Dedifferentiated amniotic fluid mesenchymal stem cell (primary cell): ENCODE measurements at regions not wholly inside any gene's neighbourhood (a gene's known extent, or its start where the extent isn't known, plus 50 kb on each side); places are given as distances from the start of the nearest gene placed in this dataset.

Experiments used
- DNase-seq: peaks from one replicate; pipeline ENCODE4 v3.0.0-alpha.2; 2016; ENCODE audit errors: extremely low spot score

DNA sequence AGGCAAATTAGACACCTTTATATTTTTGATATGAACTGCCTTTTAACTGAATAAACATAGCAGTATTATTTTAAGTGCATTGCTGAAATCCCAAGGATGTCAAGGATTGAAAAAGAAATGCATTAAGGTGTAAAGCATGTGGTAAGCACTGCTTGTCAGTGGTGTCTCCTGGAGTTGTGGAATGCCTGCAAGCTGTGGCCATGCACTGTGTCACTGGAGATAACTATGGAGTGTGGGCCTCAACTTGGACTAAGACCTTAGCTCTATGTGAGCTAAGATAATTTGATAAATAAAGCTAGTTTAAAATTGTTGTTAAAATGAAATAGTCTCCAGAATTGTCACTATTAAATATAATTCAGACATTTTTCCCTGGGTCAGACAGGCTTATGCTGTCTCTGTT, 156.6 kb upstream of the OPRM1 start:
- no peak for DNase-seq

DNA sequence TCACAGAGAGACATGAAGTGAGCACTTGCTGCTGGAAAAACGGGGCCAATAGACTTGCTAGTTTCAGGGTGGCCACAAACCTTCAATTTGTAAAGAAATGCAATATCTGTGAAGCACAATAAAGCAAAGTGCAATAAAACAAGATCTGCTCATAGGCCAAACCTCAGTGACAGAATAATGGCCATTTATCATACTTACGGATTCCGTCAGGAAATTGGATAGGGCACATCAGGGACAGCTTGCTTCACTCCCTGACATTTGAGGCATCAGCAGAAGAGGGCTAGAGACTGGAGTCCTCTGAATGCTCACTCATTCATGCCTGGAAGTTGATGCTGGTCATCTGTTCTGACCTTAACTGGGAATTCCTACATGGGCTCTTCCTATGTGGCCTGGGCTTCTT, 165.5 kb upstream of the OPRM1 start:
- DNase-seq = no peak

DNA sequence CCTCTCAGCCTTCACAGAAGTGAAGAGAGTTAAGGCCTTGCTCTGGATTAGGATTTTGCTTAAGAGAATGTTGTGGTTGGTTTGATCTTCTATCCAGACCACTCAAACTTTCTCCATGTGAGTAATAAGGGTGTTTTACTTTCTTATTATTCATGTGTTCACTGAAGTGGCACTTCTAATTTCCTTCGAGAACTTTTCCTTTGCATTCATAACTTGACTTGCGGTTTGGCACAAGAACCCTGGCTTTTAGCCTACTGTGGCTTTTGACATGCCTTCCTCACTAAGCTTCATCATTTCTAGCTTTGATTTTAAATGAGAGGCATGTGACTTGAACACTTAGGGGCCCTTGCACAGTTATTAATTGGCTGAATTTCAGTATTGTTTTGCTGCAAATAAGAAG, 166.1 kb upstream of the OPRM1 start:
- no peak for DNase-seq

DNA sequence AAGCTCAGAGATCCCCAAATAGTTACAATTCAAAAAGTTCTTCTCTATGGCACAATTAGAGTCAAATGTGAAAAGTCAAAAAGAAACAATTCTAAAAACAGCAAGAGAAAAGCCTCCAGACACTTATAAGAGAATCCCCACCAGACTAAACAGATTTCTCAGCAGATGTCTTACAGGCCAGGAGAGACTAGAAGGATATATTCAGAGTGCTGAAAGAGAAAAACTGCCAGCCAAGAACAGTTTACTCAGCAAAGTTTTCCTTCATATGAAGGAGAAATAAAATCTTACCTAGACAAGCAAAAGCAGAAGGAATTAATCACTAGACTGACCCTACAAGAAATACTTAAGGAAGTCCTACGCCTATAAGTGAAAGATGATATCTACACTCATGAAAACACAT, 176.1 kb upstream of the OPRM1 start:
- DNase-seq = no peak

DNA sequence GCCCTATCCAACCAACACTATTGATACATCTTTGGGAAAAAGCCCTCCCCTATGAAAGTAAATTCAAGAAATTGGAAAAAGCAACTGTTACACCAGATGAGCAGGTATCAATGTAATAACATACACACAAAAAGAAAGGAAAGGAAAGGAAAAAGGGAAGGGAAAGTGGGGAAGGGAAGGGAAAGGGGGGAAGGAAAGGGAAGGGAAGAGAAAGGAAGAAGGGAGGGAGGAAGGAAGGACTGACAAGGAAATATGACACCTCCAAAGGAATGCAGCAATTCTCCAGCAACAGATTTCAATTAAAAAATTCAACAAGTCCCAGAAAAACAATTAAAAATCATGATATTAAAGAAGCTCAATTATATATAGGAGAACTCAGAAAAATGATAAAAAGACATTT, 176.9 kb upstream of the OPRM1 start:
- DNase-seq = no peak

DNA sequence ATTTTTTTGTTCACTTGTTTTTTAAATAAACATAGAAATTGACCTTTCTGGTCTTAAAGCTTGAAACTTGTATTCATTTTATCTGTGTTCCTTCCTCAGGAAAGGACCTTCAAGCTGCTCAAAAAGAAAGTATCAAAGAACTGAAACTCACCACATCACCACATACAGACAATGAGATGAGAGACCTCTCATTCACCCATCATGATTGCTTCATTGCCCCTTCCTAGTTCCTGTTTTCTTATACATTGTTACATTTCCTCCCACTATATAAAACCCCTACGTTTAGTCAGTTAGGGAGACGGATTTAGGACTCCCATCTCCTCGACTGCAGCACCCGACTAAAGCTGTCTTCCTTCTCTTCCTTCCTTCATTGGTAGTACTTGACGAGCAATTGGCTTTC, 180.5 kb upstream of the OPRM1 start:
- DNase-seq = no peak

DNA sequence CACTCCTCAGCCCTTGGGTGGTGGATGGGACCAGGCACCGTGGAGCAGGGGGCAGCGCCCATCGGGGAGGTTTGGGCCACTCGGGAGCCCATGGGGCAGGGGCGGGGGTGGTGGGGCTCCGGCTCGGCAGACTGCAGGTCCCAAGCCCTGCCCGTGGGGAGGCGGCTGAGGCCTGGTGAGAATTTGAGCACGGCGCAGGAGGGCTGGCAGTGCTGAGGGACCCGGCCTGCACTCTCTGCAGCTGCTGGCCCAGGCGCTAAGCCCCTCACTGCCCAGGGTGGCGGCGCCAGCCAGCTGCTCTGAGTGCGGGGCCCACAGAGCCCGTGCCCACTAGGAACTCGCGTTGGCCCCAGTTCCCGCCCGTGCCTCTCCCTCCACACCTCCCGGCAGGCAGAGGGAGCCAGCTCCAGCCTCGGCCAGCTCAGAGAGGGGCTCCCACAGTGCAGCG, 182.1 kb upstream of the OPRM1 start:
- no peak for DNase-seq

DNA sequence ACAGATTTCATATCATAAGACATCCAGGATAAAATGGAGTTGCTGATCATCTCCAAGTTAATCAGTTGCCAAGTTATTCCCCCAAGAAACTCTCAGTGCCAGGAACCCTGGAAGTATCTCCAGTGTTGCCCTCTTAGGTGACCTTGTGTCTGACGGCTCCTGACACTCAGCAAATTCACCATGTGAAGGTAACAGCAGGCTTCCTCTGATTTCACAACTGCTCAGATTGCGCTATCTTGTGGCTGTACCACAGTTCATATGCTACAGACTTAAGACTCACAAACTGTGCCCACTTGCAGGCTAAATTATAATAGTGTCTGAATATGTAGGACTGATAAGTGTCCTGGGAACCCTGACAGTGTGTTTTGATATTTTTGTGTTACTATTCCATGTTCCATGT, 186.6 kb upstream of the OPRM1 start:
- no peak for DNase-seq

DNA sequence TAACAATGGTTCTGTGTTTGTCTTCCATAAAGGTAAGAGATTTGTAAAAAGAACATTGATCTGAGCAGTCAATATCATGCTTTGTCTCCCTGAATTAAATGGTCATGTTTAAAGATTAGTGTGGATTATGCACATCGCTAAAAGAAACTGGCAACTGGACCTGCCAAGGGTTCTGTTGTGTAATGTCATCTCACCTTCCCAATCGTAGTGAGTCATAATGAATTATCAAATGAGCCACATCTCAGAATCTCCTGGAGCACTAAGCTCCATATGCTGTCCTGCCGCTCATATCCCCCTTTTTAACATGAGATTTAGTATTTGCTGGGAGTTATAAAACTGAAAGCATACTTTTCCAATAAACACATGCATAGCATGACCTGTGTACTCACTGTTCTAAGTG, 187.0 kb upstream of the OPRM1 start:
- no peak for DNase-seq

DNA sequence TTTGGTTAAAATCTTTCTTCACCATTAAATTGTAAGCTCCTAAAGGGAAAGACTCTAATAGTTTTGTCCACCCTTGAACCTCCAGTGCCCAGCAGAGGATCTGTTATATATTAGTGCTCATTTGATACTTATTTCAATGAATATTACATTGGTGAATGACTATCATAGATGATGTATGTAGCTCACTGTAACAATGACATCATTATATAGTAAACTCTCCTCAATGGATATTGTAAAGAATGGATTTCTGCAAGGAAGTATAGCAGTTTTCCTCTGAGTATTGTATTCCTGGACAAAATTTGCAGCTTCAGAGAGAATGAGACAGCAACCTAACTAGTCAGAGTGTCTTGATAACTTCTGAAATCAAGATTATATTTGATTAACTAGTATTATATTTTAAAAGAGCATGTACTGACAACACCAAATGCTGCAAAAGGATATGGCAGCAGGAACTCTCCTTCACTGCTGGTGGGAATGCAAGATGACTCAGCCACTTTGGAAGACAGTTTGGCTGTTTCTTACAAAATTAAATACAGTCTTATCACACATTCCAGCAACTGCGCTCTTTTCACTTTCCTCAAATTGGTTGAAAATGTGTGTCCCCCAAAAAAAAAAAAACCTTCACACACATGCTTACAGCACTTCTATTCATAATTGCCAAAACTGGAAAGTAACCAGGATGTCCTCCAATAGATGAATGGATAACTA, 189.8 kb upstream of the OPRM1 start:
- DNase-seq = no peak

DNA sequence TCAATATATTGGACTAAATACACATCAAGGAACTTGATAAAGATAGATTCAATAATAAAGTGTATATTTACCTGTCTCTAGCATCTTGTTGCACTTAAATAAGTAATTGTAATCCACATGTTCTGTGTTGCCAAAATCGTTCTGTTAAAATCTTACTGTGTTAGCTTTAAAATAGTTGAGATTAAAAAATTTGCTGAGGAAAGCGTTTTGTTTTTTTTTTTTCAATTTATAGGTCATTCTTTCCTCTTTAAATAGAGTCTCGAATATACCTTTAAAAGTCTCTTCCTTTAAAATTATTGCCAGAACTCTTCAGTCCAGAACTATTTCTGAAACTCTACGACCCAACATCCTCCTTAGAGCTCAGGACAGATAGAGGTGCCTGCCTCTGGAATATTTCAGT, 195.6 kb upstream of the OPRM1 start:
- DNase-seq = no peak

DNA sequence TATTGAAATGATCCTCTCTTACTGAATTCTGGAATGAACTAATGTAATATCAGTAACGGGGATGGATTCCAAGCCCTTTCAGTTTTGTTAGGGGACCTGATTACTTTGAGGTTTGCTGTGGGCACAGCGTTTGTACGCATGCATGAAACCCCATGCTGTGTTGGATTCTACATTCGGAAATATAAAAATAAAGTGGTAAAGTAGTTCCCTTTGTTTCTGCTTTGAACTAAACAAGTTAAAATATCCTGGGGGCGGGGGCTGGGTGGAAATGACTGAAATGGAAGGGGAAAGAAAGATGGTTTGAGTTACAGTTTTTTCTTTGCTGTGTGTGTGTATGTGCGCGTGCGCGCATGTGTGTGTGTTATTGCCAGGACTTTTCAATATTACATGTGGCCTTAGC, 196.5 kb upstream of the OPRM1 start:
- no peak for DNase-seq

DNA sequence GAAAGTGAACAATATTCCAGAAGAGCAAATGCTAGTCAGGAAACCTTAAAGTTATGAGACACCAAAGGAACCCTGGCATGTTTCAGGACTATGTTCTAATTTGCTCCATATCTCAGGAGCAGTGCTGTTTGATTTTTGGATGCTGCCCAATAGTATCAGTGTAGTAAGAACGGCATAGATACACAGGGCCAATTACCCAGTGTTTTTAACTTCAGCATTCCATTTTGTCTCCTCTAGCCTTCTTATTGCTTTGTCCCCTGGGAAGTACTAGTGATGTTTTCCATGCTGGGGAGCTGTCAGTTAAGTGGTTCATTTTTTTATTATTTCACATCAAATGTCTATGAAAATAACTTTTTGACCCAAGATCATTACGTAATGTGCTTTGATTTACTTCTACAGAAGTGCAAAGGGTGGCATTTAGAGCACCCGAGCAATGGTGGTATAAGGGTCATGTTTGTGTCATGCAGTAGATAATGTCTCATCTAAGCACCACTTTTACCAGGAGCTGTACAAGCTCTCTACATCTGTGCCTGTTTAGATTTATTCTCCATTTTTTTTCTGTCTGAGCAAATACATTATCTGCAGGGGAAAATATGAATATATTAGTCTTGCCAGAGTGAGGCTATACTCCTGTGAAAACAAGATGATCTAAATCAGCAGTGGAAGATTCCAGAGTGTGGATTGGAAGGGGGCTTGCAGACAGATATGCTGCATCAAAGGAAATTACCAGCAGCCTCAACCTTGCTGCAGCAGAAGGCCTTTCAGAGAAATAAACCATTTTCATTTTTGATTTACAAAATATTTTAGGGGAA, 198.8 kb upstream of the OPRM1 start:
- DNase-seq = no peak

DNA sequence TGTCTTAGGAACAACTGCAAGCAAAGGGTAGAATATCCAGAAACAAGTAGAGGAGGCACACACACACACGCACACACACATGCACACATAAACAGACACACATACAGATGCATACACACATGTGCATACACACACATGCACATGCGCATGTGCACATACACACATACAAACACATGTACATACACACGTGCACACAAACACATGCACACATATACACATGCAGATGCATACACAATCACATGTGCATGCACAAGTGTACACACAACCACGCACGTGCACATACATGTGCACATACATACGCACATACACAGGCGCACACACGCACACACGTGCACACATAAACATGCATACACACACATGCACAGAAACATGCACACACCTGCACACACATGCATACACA, 206.5 kb upstream of the OPRM1 start:
- DNase-seq = no peak

DNA sequence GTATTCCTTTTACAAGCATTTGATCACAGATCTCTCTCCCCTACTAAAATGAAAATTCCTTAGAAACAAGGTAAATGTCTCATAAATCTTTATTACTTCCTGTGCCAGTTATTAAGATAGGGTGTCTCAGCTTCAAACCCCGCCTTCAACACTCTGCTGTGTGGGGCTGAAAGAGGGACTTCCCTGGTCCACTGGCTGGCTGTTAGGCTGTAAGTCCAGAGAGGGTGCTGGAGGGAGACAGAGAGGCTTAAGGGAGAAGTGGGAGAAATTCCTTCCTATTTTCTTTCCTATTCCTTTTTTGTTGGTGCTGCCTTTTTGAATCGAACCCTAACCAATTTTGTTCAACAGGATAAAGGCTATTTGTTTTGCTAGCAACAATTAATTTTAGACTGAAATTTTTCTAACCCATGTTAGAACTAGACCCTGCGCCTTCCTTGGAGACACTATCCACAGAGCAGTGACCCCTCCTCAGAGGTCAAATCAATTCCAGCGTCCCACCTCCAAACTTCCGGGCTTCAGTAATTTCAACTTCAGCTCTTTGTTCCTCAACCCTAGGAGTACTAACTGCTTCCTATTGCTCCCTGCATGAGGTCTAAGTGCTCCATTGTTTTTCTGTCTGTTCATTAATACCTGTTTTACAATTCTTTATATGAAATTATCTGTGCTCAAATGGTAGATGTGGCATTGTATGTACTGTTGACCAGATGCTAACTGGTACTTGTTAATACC, 207.5 kb upstream of the OPRM1 start:
- no peak for DNase-seq

DNA sequence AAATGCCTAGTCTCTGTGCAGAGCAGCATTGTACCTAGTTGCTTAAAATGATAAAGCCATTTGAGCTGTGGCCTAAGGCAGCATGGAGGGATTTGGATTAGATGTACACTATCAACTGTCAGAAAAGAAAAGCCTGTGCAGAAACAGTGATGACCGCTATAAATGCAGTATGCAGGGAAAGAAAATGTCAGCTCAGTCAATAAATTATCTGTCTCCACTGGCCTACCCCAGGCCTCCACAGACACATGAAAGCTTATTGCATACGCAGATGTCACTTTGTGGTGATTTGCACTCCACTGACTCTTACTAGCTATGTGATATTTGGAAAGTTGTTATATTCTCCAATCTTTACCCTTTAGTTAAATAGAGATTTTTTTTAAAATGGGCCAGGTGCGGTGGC, 221.9 kb upstream of the OPRM1 start:
- DNase-seq = no peak

DNA sequence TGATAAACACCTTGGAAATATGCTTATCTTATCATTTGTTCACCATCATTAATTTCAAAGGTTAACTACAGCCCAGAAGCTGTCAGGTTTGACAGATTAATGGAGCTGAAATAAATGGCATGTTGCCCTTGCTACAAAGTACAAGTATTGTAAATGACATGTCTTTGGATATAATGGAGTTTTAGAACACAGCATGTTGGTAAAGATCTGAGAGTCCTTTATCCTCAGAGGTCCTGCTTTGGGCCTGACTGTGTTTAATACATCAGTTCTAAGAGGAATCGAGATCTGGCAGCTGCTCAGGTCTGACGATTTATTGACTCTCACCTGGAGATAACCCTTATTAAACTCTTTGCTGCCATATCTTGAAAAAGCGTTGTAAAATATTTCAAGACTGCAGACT, 222.7 kb upstream of the OPRM1 start:
- no peak for DNase-seq

DNA sequence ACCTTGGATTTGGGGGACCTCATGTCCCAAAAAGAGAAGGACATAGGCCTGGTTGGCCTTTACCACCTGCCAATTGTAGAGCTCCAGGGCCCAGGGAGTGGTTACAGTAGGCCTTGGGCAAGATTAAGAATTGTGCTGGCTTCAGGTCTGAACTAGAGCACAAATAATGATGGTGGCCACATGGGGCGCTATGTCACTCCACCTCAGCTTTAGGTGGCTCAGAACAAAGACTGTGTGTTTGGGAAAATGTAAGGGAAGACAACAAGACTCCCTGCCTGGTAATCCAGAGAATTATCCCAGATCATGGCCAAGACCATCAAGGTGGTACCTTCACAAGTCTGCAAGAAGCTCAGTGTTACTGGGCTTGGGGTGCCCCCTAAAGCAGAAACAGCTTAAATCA, 224.9 kb upstream of the OPRM1 start:
- no peak for DNase-seq

DNA sequence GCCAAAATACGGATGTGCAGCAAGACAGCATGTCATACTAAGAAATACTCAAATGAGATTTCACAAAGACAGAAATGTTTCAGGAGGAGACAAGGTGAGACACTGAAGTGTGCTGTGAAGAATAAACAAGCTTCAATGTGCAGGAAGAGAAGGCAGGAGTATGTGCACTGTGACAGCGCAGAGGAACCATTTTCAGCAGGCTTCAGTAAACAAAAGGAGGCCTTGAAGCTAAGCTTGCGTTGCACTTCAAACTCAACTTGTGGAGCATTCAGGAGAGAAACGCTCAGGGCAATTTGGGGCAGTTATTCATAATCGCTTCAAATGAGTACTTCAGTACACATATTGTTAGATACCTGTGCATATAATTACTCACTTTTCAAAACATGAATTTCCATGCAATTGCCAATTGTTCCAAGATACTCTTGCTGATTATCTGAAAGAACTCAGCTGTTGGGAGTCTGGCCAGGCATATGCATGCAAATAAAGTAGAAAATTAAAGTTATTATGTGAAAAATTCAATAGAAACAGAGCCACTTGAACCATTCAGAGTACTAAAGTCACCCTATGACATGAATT, 234.2 kb upstream of the OPRM1 start:
- DNase-seq = no peak

DNA sequence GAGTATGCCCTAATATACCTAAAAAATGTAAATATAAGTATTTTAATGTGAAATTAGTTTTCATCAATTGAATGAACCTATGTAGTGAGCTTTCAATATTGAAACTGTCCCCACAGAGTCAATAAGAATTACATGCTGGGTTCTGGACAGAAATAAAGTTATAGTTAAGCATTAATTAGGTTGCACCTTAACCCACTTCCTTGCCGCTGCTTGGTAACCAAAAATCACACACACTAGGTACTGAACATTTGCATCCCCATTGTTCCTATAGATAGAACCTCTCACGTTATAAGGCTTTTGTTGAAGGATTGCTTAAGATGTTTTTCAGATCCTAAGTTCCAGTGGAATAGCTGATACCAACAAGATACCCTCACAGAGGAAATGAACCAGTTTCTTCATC, 237.1 kb upstream of the OPRM1 start:
- no peak for DNase-seq

DNA sequence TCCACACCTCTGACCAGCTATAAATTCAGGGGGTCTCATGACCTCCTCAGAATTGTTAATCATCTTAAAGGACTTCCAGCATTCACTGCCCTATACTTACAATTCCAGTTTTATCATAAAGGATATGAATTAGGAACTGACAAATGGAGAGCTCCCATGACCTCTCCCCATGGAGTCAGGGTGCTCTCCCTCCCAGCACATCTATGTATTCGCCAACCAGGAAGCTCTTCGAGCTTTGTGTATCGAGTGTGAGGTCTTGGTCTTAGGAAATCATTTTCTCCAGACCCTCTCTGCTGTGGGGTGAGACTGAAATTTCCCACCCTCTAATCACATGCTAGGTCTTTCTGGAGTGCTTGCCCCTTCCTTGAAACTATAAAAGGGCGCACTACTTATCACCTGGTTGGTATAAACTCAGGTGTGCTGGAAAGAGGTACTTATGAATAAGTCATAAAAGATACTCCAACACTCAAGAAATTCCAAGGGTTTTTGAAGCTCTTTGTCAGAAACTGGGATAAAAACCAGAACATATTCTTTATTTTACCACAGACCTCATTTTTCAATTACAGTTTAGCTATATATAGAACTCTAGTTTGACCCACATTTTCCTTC, 238.4 kb upstream of the OPRM1 start:
- DNase-seq = no peak

DNA sequence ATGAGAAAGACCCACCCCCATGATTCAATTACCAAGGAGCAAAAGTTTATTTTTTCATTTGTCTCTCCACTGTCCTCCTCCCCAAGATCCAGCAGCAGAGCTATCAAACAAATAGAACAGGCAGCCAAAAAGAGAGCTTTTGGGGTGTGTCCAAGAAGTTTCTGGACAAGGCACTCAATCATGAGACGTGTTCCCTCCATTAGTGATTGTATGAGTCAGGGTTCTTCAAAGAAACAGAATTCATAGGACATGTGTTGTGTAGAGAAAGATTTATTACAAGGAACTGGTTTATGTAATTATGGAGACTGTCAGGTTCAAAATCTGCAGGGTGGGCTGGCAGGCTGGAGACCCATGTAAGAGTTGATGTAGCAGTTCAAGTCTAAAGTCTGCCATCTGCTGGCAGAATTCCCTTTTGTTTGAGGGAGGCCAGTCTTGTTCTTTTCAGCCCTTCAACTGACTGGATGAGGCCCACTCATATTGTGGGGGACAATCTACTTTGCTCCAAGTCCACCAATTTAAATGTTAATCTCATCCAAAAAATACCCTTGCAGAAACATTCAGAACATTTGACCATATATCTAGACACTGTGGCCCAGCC, 248.1 kb upstream of the OPRM1 start:
- DNase-seq = no peak
